H1 (cell line): ENCODE measurements at regions not wholly inside any gene's neighbourhood (a gene's known extent, or its start where the extent isn't known, plus 50 kb on each side); places are given as distances from the start of the nearest gene placed in this dataset.

Source experiments
- CTCF ChIA-PET: fragments of 300-600 bp; sonication (Branson Sonifier 250); formaldehyde crosslinking; loops from one replicate; lab custom pipeline; 2021; ENCODE audit not compliant: partially characterized antibody; lab: Charles Lee
- POLR2A ChIA-PET: fragments of 300-600 bp; sonication (Branson Sonifier 250); formaldehyde crosslinking; loops from one replicate; lab custom pipeline; 2021; ENCODE audit warnings: inconsistent platforms; ENCODE audit not compliant: partially characterized antibody; lab: Charles Lee
- DNase-seq, 2 experiments: peaks; one replicate each; pipeline versions ENCODE4 v3.0.0 to v3.0.0-alpha.2; 2010 to 2022; ENCODE audit warnings: low spot score in 2 of 2, low read depth in 1 of 2, mixed read lengths in 1 of 2
- FAIRE-seq: peaks from 2 replicates; lab custom pipeline; 2011; peaks lifted over from hg19 to GRCh38; lab: Jason Lieb, UNC
- H2AFZ ChIP-seq: 2 replicates; pipeline ENCODE4 v1.8.1; 2012; ENCODE audit warnings: low read length, inconsistent platforms
- H2AK5ac ChIP-seq: 2 replicates; pipeline ENCODE4 v1.6.1; 2013; ENCODE audit warnings: low read depth, low read length
- H2BK120ac ChIP-seq: replicated peaks from 2 replicates; pipeline ENCODE3; 2013; ENCODE audit warnings: low read depth, low read length, inconsistent platforms
- H2BK12ac ChIP-seq: 2 replicates; pipeline ENCODE4 v1.6.1; 2013; ENCODE audit warnings: low read depth, low read length
- H2BK15ac ChIP-seq: 2 replicates; pipeline ENCODE4 v1.6.1; 2013; ENCODE audit warnings: low read length
- H2BK20ac ChIP-seq: 2 replicates; pipeline ENCODE4 v1.6.1; 2013; ENCODE audit warnings: low read length
- H2BK5ac ChIP-seq: 2 replicates; pipeline ENCODE4 v1.6.1; 2013; ENCODE audit warnings: low read depth, low read length
- H3K14ac ChIP-seq: 2 replicates; pipeline ENCODE4 v1.6.1; 2013; ENCODE audit warnings: inconsistent platforms; ENCODE audit not compliant: insufficient read length
- H3K18ac ChIP-seq: 2 replicates; pipeline ENCODE4 v1.6.1; 2013; ENCODE audit warnings: low read length; ENCODE audit errors: extremely low read depth
- H3K23ac ChIP-seq: 2 replicates; pipeline ENCODE4 v1.6.1; 2013; ENCODE audit warnings: inconsistent platforms; ENCODE audit not compliant: insufficient read length
- H3K23me2 ChIP-seq: 2 replicates; pipeline ENCODE4 v1.6.1; 2013; ENCODE audit warnings: low read depth, low read length
- H3K27ac ChIP-seq: 2 replicates; pipeline ENCODE4 v1.6.1; 2011; ENCODE audit warnings: low read depth, low read length, inconsistent platforms
- H3K27me3 ChIP-seq, 4 experiments: replicated peaks in 1 of 4; 1 replicate in 1 of 4; 2 replicates in 3 of 4; pipeline versions ENCODE4 v1.6.1 to v1.8.1; 2011 to 2013; ENCODE audit warnings: low read length in 3 of 4, mild to moderate bottlenecking in 3 of 4, inconsistent platforms in 2 of 4, mixed read lengths in 2 of 4, moderate library complexity in 1 of 4; ENCODE audit not compliant: control insufficient read depth in 3 of 4, insufficient read depth in 3 of 4; ENCODE audit errors: extremely low read depth in 1 of 4
- H3K36me3 ChIP-seq, 4 experiments: 2 replicates each; pipeline versions ENCODE4 v1.6.1 to v1.8.1; 2011 to 2013; ENCODE audit warnings: mild to moderate bottlenecking in 4 of 4, low read length in 3 of 4, moderate library complexity in 2 of 4, control low read depth in 1 of 4, inconsistent platforms in 1 of 4; ENCODE audit not compliant: insufficient read depth in 4 of 4, control insufficient read depth in 2 of 4
- H3K4ac ChIP-seq: replicated peaks from 2 replicates; pipeline ENCODE3; 2013; ENCODE audit warnings: low read length, low read depth, mixed read lengths, inconsistent platforms; ENCODE audit not compliant: insufficient read length
- H3K4me1 ChIP-seq, 4 experiments: replicated peaks in 1 of 4; 1 replicate in 1 of 4; 2 replicates in 3 of 4; pipeline versions ENCODE4 v1.6.1 to v1.8.1; 2011 to 2013; ENCODE audit warnings: low read length in 3 of 4, inconsistent platforms in 2 of 4, mixed read lengths in 1 of 4; ENCODE audit not compliant: insufficient read depth in 4 of 4, control insufficient read depth in 3 of 4
- H3K4me2 ChIP-seq, 2 experiments: 2 replicates each; pipeline versions ENCODE4 v1.6.1 to v1.8.1; 2011 to 2013; ENCODE audit warnings: low read depth in 2 of 2, low read length in 2 of 2, control low read depth in 1 of 2, inconsistent platforms in 1 of 2, mild to moderate bottlenecking in 1 of 2; ENCODE audit not compliant: insufficient read depth in 1 of 2
- H3K4me3 ChIP-seq, 4 experiments: fragments of 200-600, 300-600 bp in 1 of 4; sonication (generic), shearing (Covaris generic), sonication (Bioruptor Twin) in 1 of 4; 2 replicates each; pipeline versions ENCODE4 v1.5.1 to v1.8.1; 2011 to 2016; ENCODE audit warnings: low read length in 4 of 4, low read depth in 3 of 4, control low read depth in 2 of 4, inconsistent platforms in 2 of 4, mild to moderate bottlenecking in 2 of 4, mixed read lengths in 1 of 4, moderate library complexity in 1 of 4; ENCODE audit not compliant: insufficient read depth in 2 of 4; ENCODE audit errors: extremely low read depth in 1 of 4
- H3K56ac ChIP-seq: replicated peaks from 2 replicates; pipeline ENCODE3; 2013; ENCODE audit warnings: low read depth, mild to moderate bottlenecking, mixed read lengths, low read length, inconsistent platforms; ENCODE audit not compliant: insufficient read length
- H3K79me1 ChIP-seq: 2 replicates; pipeline ENCODE4 v1.6.1; 2013; ENCODE audit warnings: low read depth, low read length, control low read depth
- H3K79me2 ChIP-seq, 2 experiments: 2 replicates each; pipeline versions ENCODE4 v1.6.1 to v1.8.1; 2012 to 2013; ENCODE audit warnings: low read length in 2 of 2, mild to moderate bottlenecking in 2 of 2, inconsistent platforms in 1 of 2; ENCODE audit not compliant: insufficient read depth in 2 of 2, control insufficient read depth in 1 of 2
- H3K9ac ChIP-seq, 4 experiments: replicated peaks in 1 of 4; 1 replicate in 1 of 4; 2 replicates in 3 of 4; pipeline versions ENCODE4 v1.6.1 to v1.8.1; 2011 to 2013; ENCODE audit warnings: low read depth in 3 of 4, low read length in 3 of 4, control low read depth in 2 of 4, mild to moderate bottlenecking in 2 of 4, moderate library complexity in 2 of 4, inconsistent platforms in 1 of 4; ENCODE audit errors: extremely low read depth in 1 of 4
- H3K9me3 ChIP-seq, 2 experiments: 2 replicates each; pipeline versions ENCODE4 v1.6.1 to v1.8.1; 2012 to 2013; ENCODE audit warnings: mild to moderate bottlenecking in 2 of 2, moderate library complexity in 2 of 2, control low read depth in 1 of 2, inconsistent platforms in 1 of 2, low read depth in 1 of 2, low read length in 1 of 2, mixed read lengths in 1 of 2; ENCODE audit not compliant: insufficient read depth in 2 of 2
- H4K20me1 ChIP-seq, 2 experiments: replicated peaks in 1 of 2; 2 replicates each; pipeline versions ENCODE3 to v1.8.1; 2011 to 2013; ENCODE audit warnings: inconsistent platforms in 2 of 2, low read length in 2 of 2, mild to moderate bottlenecking in 1 of 2; ENCODE audit not compliant: insufficient read depth in 2 of 2, control insufficient read depth in 1 of 2
- H4K5ac ChIP-seq: 2 replicates; pipeline ENCODE4 v1.6.1; 2013; ENCODE audit warnings: low read length, low read depth, mixed read lengths, inconsistent platforms; ENCODE audit not compliant: insufficient read length
- H4K8ac ChIP-seq: 2 replicates; pipeline ENCODE4 v1.8.0; 2013; ENCODE audit warnings: mild to moderate bottlenecking, moderate library complexity, low read length, inconsistent platforms; ENCODE audit not compliant: insufficient read depth; ENCODE audit errors: extremely low read depth
- H4K91ac ChIP-seq: replicated peaks from 2 replicates; pipeline ENCODE3; 2013; ENCODE audit warnings: low read length, mixed read lengths, inconsistent platforms; ENCODE audit not compliant: insufficient read length
- ASH2L ChIP-seq: fragments of 200-600, 300-600 bp; sonication (generic); IDR thresholded peaks from one replicate; pipeline ENCODE4 v1.7.1; 2017; ENCODE audit warnings: low read length
- CBX5 ChIP-seq: fragments of 300-800, 300-1000 bp; sonication (generic); IDR thresholded peaks from 2 replicates; pipeline ENCODE4 v1.7.1; 2016; ENCODE audit warnings: antibody characterized with exemption, low read length, low read depth
- CHD2 ChIP-seq: IDR thresholded peaks from 2 replicates; pipeline ENCODE4 v1.6.1; 2012; ENCODE audit warnings: low read length, improper control_type of control experiment
- GTF2F1 ChIP-seq: IDR thresholded peaks from 2 replicates; pipeline ENCODE4 v1.6.1; 2012; ENCODE audit warnings: low read depth, low read length, improper control_type of control experiment, borderline replicate concordance
- JUN ChIP-seq: IDR thresholded peaks from 2 replicates; pipeline ENCODE4 v1.6.1; 2011; ENCODE audit warnings: low read depth, mild to moderate bottlenecking, improper control_type of control experiment, low read length
- MAFK ChIP-seq: IDR thresholded peaks from 2 replicates; pipeline ENCODE4 v1.6.1; 2012; ENCODE audit warnings: low read depth, mild to moderate bottlenecking, improper control_type of control experiment, low read length
- POLR2A ChIP-seq, 2 experiments: IDR thresholded peaks; 1 replicate in 1 of 2; 2 replicates in 1 of 2; pipeline ENCODE4 v1.6.1; 2011; ENCODE audit warnings: low read depth in 2 of 2, low read length in 2 of 2, mild to moderate bottlenecking in 2 of 2; ENCODE audit errors: control extremely low read depth in 1 of 2
- POU5F1 ChIP-seq: IDR thresholded peaks from 2 replicates; pipeline ENCODE4 v1.6.1; 2011; ENCODE audit warnings: low read depth, mild to moderate bottlenecking, low read length, moderate library complexity
- SIRT6 ChIP-seq: IDR thresholded peaks from one replicate; pipeline ENCODE4 v1.7.1; 2012; ENCODE audit warnings: low read length, inconsistent platforms
- SIX5 ChIP-seq: IDR thresholded peaks from 2 replicates; pipeline ENCODE4 v1.6.1; 2011; ENCODE audit warnings: mild to moderate bottlenecking, low read depth, low read length
- TAF7 ChIP-seq: optimal IDR thresholded peaks from 2 replicates; pipeline ENCODE3; 2011; ENCODE audit warnings: low read depth, mild to moderate bottlenecking, inconsistent platforms, low read length, moderate library complexity, borderline replicate concordance
- WGBS, 2 experiments: shearing (Covaris generic) in 1 of 2; methylation state at CpG; one replicate each; pipeline versions ENCODE4 v1.1.6 to v1.1.7; 2013 to 2015; ENCODE audit warnings: low lambda C conversion rate in 2 of 2, mixed read lengths in 2 of 2, inconsistent platforms in 1 of 2, low coverage in 1 of 2, missing lambda C conversion rate in 1 of 2; ENCODE audit not compliant: insufficient replicate concordance in 2 of 2, insufficient coverage in 1 of 2, insufficient read length in 1 of 2; ENCODE audit errors: extremely low coverage in 1 of 2, missing lambda C conversion rate in 1 of 2; 5-methylcytosine and 5-hydroxymethylcytosine counted together

DNA sequence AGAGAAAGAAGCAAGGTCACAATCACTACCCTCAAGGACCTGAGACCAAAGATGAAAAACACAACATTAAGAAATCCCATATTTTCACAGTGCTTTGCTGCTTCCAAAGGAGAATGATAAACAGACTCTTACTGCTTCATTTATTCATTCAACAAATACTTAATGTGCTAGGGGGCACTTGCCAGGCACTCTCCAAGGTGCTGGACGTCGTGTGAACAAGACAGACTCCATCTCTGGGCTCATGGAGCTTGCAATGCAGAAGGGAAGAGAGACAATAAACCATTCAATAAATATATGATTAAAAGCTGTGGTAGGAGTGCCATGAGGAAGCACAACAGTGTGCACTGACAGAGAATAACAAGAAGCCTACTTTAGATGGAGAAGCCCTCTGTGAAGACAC is 327.7 kb downstream of the CDK5RAP2 start:
- Histone ChIP-seq H4K91ac (no peak overlapping the region), H2BK15ac (no peak overlapping the region), H2AK5ac (no peak overlapping the region), H2BK12ac (no peak overlapping the region), H4K8ac (no peak overlapping the region), H2AFZ (no peak overlapping the region), H2BK5ac (no peak overlapping the region), H3K4me2 (no peak overlapping the region), H3K36me3 (no peaks in the 10 kb centered on the region), H3K23ac (no peak overlapping the region), H2BK120ac (no peak overlapping the region), H3K4me1 (no peaks in the 10 kb centered on the region), H3K9me3 (no peaks in the 10 kb centered on the region), H3K56ac (no peak overlapping the region), H3K18ac (no peak overlapping the region), H3K27me3 (no peaks in the 10 kb centered on the region), H3K14ac (no peak overlapping the region), H3K4me3 (no peak overlapping the region), H3K4ac (no peak overlapping the region), H3K79me2 (no peaks in the 10 kb centered on the region), H3K27ac (no peak overlapping the region), H4K20me1 (no peaks in the 10 kb centered on the region), H2BK20ac (no peak overlapping the region), H3K79me1 (no peaks in the 10 kb centered on the region), H3K23me2 (no peaks in the 10 kb centered on the region), H3K9ac (no peak overlapping the region), H4K5ac (no peak overlapping the region)
- TF ChIP-seq SIX5 = no peak
- no peak for TF ChIP-seq JUN
- no peak for TF ChIP-seq TAF7
- TF ChIP-seq SIRT6 = no peak
- TF ChIP-seq POU5F1 = no peak
- no peak for TF ChIP-seq CHD2
- no peak for TF ChIP-seq MAFK
- TF ChIP-seq ASH2L = no peak
- TF ChIP-seq GTF2F1 = no peak
- no peak for TF ChIP-seq POLR2A (IDR thresholded peaks at IDR 0.05; ENCODE audit: control extremely low read depth in 1 of 2, low read depth in 2 of 2, low read length in 2 of 2)
- TF ChIP-seq CBX5 = no peak
- ChIA-PET POLR2A (no interaction called here), CTCF (interaction anchor here (0.8 kb wide), 1 partner anchor 10 kb away, joined by 3 read pairs; no protein-coding TSS in a partner anchor)
- WGBS, 2 experiments = 54% methylated on average over 2 of the region's 2 CpGs; no CpG with 5 or more reads in 1 of the 2 experiments
- FAIRE-seq (no peak), DNase-seq (no peak)
